Heart right ventricle (tissue), 16 donors: ENCODE measurements at regions not wholly inside any gene's neighbourhood (a gene's known extent, or its start where the extent isn't known, plus 50 kb on each side); places are given as distances from the start of the nearest gene placed in this dataset.

Experiments
- ATAC-seq, 8 donors: fragments of 200-7000 bp; cut with Tn5 transposase; one replicate each; pipeline ENCODE4 v1.9.1; 2020; ENCODE audit warnings: mild to moderate bottlenecking in 8 of 8, moderate library complexity in 8 of 8, moderate number of reproducible peaks in 1 of 8
- DNase-seq, 2 donors: peaks; one replicate each; pipeline ENCODE4 v3.0.0-alpha.2; 2020
- H3K27ac ChIP-seq, 10 donors: fragments of 200-600 bp; sonication (generic) in 2 of 10; one replicate each; pipeline versions ENCODE4 v1.5.0 to v1.8.0; 2020 to 2022; ENCODE audit warnings: mild to moderate bottlenecking in 3 of 10
- H3K27me3 ChIP-seq, 7 donors: fragments of 200-600 bp; one replicate each; pipeline ENCODE4 v1.8.0; 2021 to 2022; ENCODE audit warnings: mild to moderate bottlenecking in 2 of 7
- H3K36me3 ChIP-seq, 9 donors: fragments of 200-600 bp; sonication (generic) in 1 of 9; one replicate each; pipeline versions ENCODE4 v1.5.0 to v1.8.0; 2020 to 2022; ENCODE audit warnings: mild to moderate bottlenecking in 2 of 9
- H3K4me1 ChIP-seq, 9 donors: fragments of 200-600 bp; sonication (generic) in 1 of 9; one replicate each; pipeline versions ENCODE4 v1.5.0 to v1.8.0; 2020 to 2022; ENCODE audit warnings: mild to moderate bottlenecking in 4 of 9
- H3K4me3 ChIP-seq, 10 donors: fragments of 200-600 bp; sonication (generic) in 2 of 10; one replicate each; pipeline versions ENCODE4 v1.5.0 to v1.8.0; 2020 to 2022; ENCODE audit warnings: mild to moderate bottlenecking in 7 of 10, moderate library complexity in 2 of 10
- H3K9me3 ChIP-seq, 11 donors: fragments of 200-600 bp in 10 of 11; sonication (generic) in 2 of 11; one replicate each; pipeline versions ENCODE4 v1.5.0 to v1.8.0; 2013 to 2022; ENCODE audit warnings: mild to moderate bottlenecking in 2 of 11, control low read depth in 1 of 11, moderate library complexity in 1 of 11
- CTCF ChIP-seq, 9 donors: fragments of 200-600 bp; sonication (generic) in 2 of 9; IDR thresholded peaks; one replicate each; pipeline versions ENCODE4 v1.5.0 to v1.8.0; 2021 to 2022; ENCODE audit warnings: antibody characterized with exemption in 9 of 9, mild to moderate bottlenecking in 5 of 9, moderate library complexity in 1 of 9
- WGBS, 2 donors: extraction: QIAGEN DNeasy Blood & Tissue Kit; methylation state at CpG; one replicate each; pipeline ENCODE4 v1.1.7; 2013; ENCODE audit warnings: inconsistent platforms in 1 of 2; 5-methylcytosine and 5-hydroxymethylcytosine counted together
- intact Hi-C, 10 donors: fragments of 100-400 bp; cut with DNase I; formaldehyde crosslinking; loops; one replicate each; pipeline versions ENCODE4 v1.11.1 to v1.14.2; 2022
- donor health status: Arrhythmogenic right ventricular cardiomyopathy.
- donor health status: ischemic (EF 13 %, LVEDD 7.1; RV severe dilation, severe dysfunction).
- donor health status: healthy with polysubstance abuse.
- donor health status: DM: no; HTN: yes; CAD: no.
- donor health status: DM: no; HTN: no; CAD: no.
- donor health status: ischemic (EF 25% LVEDD 6.9; RV normal size, moderate dysfunction).
- donor health status: ischemic (EF 25% LVEDD 5.7; RV mildly dilated, moderate dysfunction).
- donor health status: healthy.
- donor health status: DM: yes; HTN: yes; CAD: no.
- donor health status: Ischemic cardiomyopathy.
- donor health status: ischemic (EF 35%, LVEDD 5.7; RV mildly dilated, moderate dysfunction).
- donor health status: nonischemic (EF 11% LVEDD 7.7; RV severe dilation, severe dysfunction).
- donor health status: DM: yes; HTN: yes; CAD: no.
- donor health status: PGD.
- donor health status: ischemic (EF 29% LVEDD 5.4; RV normal size, mild dysfunction).
- donor health status: nonischemic (EF 23%, LVEDD 6.1; RV moderate dilation, normal function).

DNA sequence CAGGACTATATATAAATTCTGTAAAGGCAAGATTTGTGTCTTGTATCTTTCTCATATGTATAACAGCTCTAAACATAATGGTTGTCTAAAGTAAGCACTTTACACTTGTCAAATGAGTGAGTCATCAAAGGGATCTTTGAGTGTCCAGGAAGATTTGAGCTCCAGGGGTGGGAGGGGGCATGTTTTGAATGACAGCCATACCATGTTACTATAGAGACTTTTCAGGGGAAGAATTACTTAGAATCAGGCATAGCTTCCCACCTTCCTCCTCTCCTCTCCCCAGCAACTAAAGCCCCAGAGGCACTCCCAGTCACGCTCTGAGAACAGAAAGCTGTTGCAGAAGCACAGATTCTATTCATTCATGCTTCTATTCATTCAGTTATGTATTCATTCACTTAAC is 65.8 kb upstream of the ALK start:
- no peaks in the 10 kb centered on the region for H3K36me3 ChIP-seq
- TF ChIP-seq CTCF (IDR thresholded peaks at IDR 0.05) = no peak
- peaks cover 0 to 17% (median 7%) of the 10 kb centered on the region in 7 donors for H3K27me3 ChIP-seq
- ATAC-seq = no peak
- H3K9me3 ChIP-seq = no peaks in the 10 kb centered on the region
- intact Hi-C loops = no loop called here
- 63 to 65% methylated on average over 1 of the region's 1 CpG for WGBS, 2 donors
- H3K4me3 ChIP-seq = no peak overlapping the region
- no peaks in the 10 kb centered on the region for H3K4me1 ChIP-seq
- DNase-seq = no peak
- no peak overlapping the region for H3K27ac ChIP-seq

GRCh38 chr2:29990129-29990528 is 68.7 kb upstream of the ALK start:
- Histone ChIP-seq H3K27ac (no peak overlapping the region), H3K4me1 (no peaks in the 10 kb centered on the region), H3K36me3 (no peaks in the 10 kb centered on the region), H3K9me3 (no peaks in the 10 kb centered on the region), H3K4me3 (no peak overlapping the region), H3K27me3 (peaks cover 0 to 25% (median 8%) of the 10 kb centered on the region in 7 donors)
- no peak for TF ChIP-seq CTCF (IDR thresholded peaks at IDR 0.05)
- WGBS, 2 donors = 72 to 81% methylated on average over 4 of the region's 4 CpGs
- DNase-seq (no peak), ATAC-seq (no peak)
- intact Hi-C loops = no loop called here

DNA sequence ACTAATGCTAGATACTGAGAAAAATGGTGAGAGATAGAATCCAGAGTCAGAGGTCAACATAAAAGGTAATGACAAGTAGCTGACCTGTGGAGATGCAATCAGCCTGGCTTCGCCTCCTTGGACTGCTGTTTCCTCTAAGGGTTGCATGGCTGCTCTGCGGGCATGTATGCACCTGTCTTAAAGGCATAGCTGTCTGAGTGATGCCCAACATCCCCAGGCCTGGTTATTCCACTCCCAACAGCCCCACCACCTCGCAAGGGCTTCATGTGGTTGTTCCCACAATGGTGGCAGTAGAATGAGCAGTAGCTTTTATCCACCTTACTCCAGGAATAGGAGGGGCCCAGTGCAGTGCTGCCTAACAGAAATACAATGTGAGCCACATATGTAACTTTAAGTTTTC is 69.7 kb upstream of the ALK start:
- no peaks in the 10 kb centered on the region for H3K9me3 ChIP-seq
- ATAC-seq (no peak), DNase-seq (no peak)
- H3K36me3 ChIP-seq = no peaks in the 10 kb centered on the region
- H3K27me3 ChIP-seq = peaks cover 0 to 28% (median 12%) of the 10 kb centered on the region in 7 donors
- H3K27ac ChIP-seq = no peak overlapping the region
- intact Hi-C loops = no loop called here
- no peaks in the 10 kb centered on the region for H3K4me1 ChIP-seq
- TF ChIP-seq CTCF (IDR thresholded peaks at IDR 0.05) = no peak
- 73 to 82% methylated on average over 3 of the region's 3 CpGs for WGBS, 2 donors
- H3K4me3 ChIP-seq = no peak overlapping the region

GRCh38 chr2:29995241-29995640 is 73.9 kb upstream of the ALK start:
- peaks cover 0 to 17% (median 0%) of the 10 kb centered on the region in 11 donors for H3K9me3 ChIP-seq
- no peaks in the 10 kb centered on the region for H3K36me3 ChIP-seq
- no peak for DNase-seq
- no peak overlapping the region for H3K27ac ChIP-seq
- H3K4me3 ChIP-seq = no peak overlapping the region
- WGBS, 2 donors = 45% methylated on average over 1 of the region's 1 CpG
- peaks cover 0 to 28% (median 10%) of the 10 kb centered on the region in 7 donors for H3K27me3 ChIP-seq
- TF ChIP-seq CTCF (IDR thresholded peaks at IDR 0.05) = no peak
- intact Hi-C loops = no loop called here
- H3K4me1 ChIP-seq = no peaks in the 10 kb centered on the region
- no peak for ATAC-seq

DNA sequence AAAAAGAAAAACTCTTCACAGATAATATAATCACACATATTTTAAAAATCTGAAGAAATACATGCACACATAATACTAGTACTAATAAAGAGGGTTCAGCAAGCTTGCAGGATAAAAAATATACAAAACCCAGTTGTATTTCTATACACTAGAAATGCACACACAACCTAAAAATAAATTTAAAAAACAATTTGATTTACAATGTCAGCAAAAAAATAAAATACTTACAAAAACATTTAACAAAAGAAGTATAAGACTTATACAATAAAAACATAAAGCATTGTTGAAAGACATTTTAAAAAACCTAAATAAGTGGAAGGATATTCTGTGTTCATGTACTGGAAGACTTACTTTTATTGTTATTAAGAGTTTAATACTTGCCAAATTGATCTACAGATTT is 81.7 kb upstream of the ALK start:
- TF ChIP-seq CTCF (IDR thresholded peaks at IDR 0.05) = no peak
- H3K4me3 ChIP-seq = no peak overlapping the region
- intact Hi-C loops = no loop called here
- no peaks in the 10 kb centered on the region for H3K27me3 ChIP-seq
- H3K36me3 ChIP-seq = no peaks in the 10 kb centered on the region
- no peaks in the 10 kb centered on the region for H3K4me1 ChIP-seq
- peaks cover 0 to 19% (median 0%) of the 10 kb centered on the region in 11 donors for H3K9me3 ChIP-seq
- ATAC-seq (no peak), DNase-seq (no peak)
- no peak overlapping the region for H3K27ac ChIP-seq
